ENCODE measurements at regions not wholly inside any gene's neighbourhood (a gene's known extent, or its start where the extent isn't known, plus 50 kb on each side); places are given as distances from the start of the nearest gene placed in this dataset.

- no peak for TF ChIP-seq SP1 (IDR thresholded peaks at IDR 0.05)
- TF ChIP-seq FOXA1 (IDR thresholded peaks at IDR 0.05), result no peak
- TF ChIP-seq ARNT (IDR thresholded peaks at IDR 0.05), result no peak
Measured at GRCh38 chr5:103454770-103455169, 107.8 kb downstream of the NUDT12 start.
